ENCODE measurements at regions not wholly inside any gene's neighbourhood (a gene's known extent, or its start where the extent isn't known, plus 50 kb on each side); places are given as distances from the start of the nearest gene placed in this dataset.

DNA sequence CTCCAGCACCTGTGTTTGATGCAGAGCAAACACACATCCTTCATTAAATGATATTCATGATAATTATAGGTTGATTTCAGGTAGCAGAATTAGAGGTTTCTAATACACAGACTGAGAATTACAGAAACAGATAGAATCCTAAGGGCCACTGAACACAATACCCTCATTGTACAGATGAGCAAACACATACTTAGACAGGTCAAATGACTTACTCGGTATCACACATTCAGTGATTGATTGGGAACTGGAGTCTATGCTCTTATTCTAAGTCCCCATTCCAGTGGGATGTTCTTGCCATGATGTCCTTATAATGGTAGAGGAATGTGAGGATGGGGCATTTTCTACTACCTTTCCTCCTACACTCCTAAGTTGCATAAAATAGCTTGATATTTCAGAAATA lies 70.8 kb downstream of the DCAF8L1 start:
- intact Hi-C loops (cut with DNase I) = no loop called here
- H3K4me3 ChIP-seq = no peak overlapping the region
- 46 to 86% (median 77%) methylated on average over 1 of the region's 1 CpG for WGBS, 3 donors
- H3K9me3 ChIP-seq = no peaks in the 10 kb centered on the region
- no peaks in the 10 kb centered on the region for H3K4me1 ChIP-seq
- H3K27ac ChIP-seq = no peak overlapping the region
- TF ChIP-seq, protein P1, sequence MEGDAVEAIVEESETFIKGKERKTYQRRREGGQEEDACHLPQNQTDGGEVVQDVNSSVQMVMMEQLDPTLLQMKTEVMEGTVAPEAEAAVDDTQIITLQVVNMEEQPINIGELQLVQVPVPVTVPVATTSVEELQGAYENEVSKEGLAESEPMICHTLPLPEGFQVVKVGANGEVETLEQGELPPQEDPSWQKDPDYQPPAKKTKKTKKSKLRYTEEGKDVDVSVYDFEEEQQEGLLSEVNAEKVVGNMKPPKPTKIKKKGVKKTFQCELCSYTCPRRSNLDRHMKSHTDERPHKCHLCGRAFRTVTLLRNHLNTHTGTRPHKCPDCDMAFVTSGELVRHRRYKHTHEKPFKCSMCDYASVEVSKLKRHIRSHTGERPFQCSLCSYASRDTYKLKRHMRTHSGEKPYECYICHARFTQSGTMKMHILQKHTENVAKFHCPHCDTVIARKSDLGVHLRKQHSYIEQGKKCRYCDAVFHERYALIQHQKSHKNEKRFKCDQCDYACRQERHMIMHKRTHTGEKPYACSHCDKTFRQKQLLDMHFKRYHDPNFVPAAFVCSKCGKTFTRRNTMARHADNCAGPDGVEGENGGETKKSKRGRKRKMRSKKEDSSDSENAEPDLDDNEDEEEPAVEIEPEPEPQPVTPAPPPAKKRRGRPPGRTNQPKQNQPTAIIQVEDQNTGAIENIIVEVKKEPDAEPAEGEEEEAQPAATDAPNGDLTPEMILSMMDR (IDR thresholded peaks at IDR 0.05) = no peak
- DNase-seq (no peak), ATAC-seq (no peak)
- H3K36me3 ChIP-seq (ENCODE audit: insufficient read depth in 1 of 2, low read depth in 1 of 2) = no peaks in the 10 kb centered on the region
- no peaks in the 10 kb centered on the region for H3K27me3 ChIP-seq (ENCODE audit: insufficient read depth in 3 of 3, low read length in 2 of 3)

DNA sequence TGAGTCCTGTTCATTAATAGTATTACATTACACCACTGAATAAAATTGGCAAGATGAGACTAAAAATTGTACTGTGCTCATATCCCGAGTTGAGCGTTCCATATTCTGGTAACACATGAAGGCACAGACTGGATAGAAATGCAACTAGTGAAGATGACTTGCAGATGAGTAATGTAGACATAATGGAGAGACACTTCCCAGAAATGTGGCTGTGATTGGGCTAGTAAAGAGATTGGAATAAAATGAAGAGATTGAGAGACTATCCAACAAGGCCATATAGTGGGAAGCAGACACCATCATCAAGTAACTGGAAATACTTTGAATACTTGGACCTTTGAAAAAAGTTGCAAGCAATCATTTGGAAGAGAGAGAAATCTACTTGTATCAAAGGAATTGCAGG lies 77.3 kb downstream of the DCAF8L1 start:
- intact Hi-C loops (cut with DNase I) = no loop called here
- DNase-seq = no peak
- TF ChIP-seq, protein P1 (IDR thresholded peaks at IDR 0.05) = no peak
- WGBS, 3 donors = 79 to 92% (median 89%) methylated on average over 2 of the region's 2 CpGs
- H3K36me3 ChIP-seq (ENCODE audit: insufficient read depth in 1 of 2, low read depth in 1 of 2) = no peaks in the 10 kb centered on the region
- no peak for ATAC-seq
- no peaks in the 10 kb centered on the region for H3K27me3 ChIP-seq (ENCODE audit: insufficient read depth in 3 of 3, low read length in 2 of 3)
- H3K4me3 ChIP-seq = no peak overlapping the region
- H3K27ac ChIP-seq = no peak overlapping the region
- no peaks in the 10 kb centered on the region for H3K9me3 ChIP-seq
- no peaks in the 10 kb centered on the region for H3K4me1 ChIP-seq

DNA sequence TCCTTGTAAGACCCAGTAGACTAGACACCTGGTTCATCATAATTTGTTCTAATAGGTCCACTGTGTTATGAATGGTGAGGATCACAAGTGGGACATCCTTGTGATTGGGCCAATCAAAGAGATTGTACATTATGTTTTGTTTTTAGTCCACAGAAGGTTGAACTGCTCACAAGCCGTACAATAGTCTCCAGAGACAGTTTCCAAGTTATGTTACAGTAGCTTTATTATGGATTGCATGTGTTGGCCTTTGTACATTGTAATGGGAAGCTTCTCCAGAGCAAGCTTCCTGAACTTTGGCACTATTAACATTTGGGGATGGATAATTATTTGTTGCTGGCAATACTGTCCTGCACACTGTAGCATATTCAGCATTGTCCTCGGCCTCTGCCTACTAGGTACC lies 86.1 kb downstream of the MAGEB10 start:
- no peaks in the 10 kb centered on the region for H3K4me1 ChIP-seq
- WGBS, 3 donors = 44 to 60% (median 49%) methylated on average over 2 of the region's 2 CpGs
- H3K27me3 ChIP-seq (ENCODE audit: insufficient read depth in 3 of 3, low read length in 2 of 3) = no peaks in the 10 kb centered on the region
- TF ChIP-seq, protein P1 (IDR thresholded peaks at IDR 0.05) = no peak
- ATAC-seq (no peak), DNase-seq (no peak)
- H3K27ac ChIP-seq = no peak overlapping the region
- no peaks in the 10 kb centered on the region for H3K9me3 ChIP-seq
- intact Hi-C loops (cut with DNase I) = no loop called here
- no peak overlapping the region for H3K4me3 ChIP-seq
- no peaks in the 10 kb centered on the region for H3K36me3 ChIP-seq (ENCODE audit: insufficient read depth in 1 of 2, low read depth in 1 of 2)

DNA sequence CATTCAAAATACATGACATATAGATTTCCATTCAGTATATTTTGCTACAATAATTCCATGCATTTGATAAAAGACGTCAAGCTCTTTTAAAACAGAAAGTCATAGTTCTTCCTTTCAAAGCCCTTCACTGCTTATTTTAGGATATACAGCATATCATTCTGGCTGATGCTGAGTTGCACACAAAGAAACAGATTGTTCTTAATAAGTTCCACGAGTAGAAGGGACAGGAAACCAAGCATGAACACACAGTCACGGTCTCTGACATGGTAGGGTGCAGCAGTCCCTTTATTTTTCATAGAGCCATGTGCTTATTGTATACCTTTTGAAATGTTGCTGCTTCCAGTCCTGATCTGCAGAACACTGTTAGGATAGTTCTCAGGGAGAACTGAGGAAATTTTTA lies 85.4 kb downstream of the MAGEB10 start:
- Histone ChIP-seq H3K9me3 (no peaks in the 10 kb centered on the region), H3K4me1 (no peaks in the 10 kb centered on the region), H3K27ac (no peak overlapping the region), H3K27me3 (ENCODE audit: insufficient read depth in 3 of 3, low read length in 2 of 3) (no peaks in the 10 kb centered on the region), H3K4me3 (no peak overlapping the region), H3K36me3 (ENCODE audit: insufficient read depth in 1 of 2, low read depth in 1 of 2) (no peaks in the 10 kb centered on the region)
- TF ChIP-seq, protein P1 (IDR thresholded peaks at IDR 0.05) = no peak
- intact Hi-C loops (cut with DNase I) = no loop called here
- ATAC-seq (no peak), DNase-seq (no peak)
- WGBS, 3 donors = 29 to 45% (median 40%) methylated on average over 3 of the region's 3 CpGs

DNA sequence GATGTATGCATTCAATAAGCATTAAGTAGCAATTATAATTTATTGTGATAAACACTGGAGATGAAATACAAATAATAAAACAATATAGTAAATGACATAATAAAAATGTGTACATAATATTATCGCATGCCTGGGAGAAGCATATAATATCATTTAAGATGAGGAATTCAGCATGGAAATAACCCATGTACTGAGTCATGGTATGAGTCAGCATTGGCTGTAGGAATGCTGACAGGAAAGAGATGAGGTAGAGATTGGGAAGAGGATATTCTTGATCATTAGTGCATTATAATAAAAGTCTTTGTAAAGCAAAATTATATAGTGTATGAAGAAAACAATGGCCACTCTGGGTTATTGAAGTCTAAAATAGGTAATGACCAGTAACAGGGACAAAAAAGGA lies 82.8 kb downstream of the MAGEB10 start:
- intact Hi-C loops (cut with DNase I) = no loop called here
- H3K4me3 ChIP-seq = no peak overlapping the region
- H3K27ac ChIP-seq = no peak overlapping the region
- H3K27me3 ChIP-seq (ENCODE audit: insufficient read depth in 3 of 3, low read length in 2 of 3) = no peaks in the 10 kb centered on the region
- no peaks in the 10 kb centered on the region for H3K9me3 ChIP-seq
- H3K36me3 ChIP-seq (ENCODE audit: insufficient read depth in 1 of 2, low read depth in 1 of 2) = no peaks in the 10 kb centered on the region
- TF ChIP-seq, protein P1 (IDR thresholded peaks at IDR 0.05) = no peak
- no peaks in the 10 kb centered on the region for H3K4me1 ChIP-seq
- WGBS, 3 donors = 50 to 58% (median 53%) methylated on average over 1 of the region's 1 CpG
- DNase-seq (no peak), ATAC-seq (no peak)
